Breast epithelium (tissue), 3 donors: ENCODE measurements at regions not wholly inside any gene's neighbourhood (a gene's known extent, or its start where the extent isn't known, plus 50 kb on each side); places are given as distances from the start of the nearest gene placed in this dataset.

Experiments
- CTCF ChIP-seq, 3 donors: fragments of 450-650 bp; IDR thresholded peaks; one replicate each; pipeline ENCODE4 v1.5.1; 2016 to 2017; ENCODE audit warnings: antibody characterized with exemption in 3 of 3, mild to moderate bottlenecking in 3 of 3, moderate library complexity in 3 of 3
- POLR2A ChIP-seq: fragments of 450-650 bp; IDR thresholded peaks from one replicate; pipeline ENCODE4 v1.6.1; 2016; ENCODE audit warnings: antibody characterized with exemption, mild to moderate bottlenecking, moderate library complexity

GRCh38 chr17:63286254-63286653, 159.9 kb downstream of the CYB561 start:
- no peak for TF ChIP-seq CTCF (IDR thresholded peaks at IDR 0.05)
- TF ChIP-seq POLR2A = no peak
